NCI-H526 treated with DMSO at 0.1 percent for 48 hours (cell line): ENCODE measurements at regions not wholly inside any gene's neighbourhood (a gene's known extent, or its start where the extent isn't known, plus 50 kb on each side); places are given as distances from the start of the nearest gene placed in this dataset.
"Not testable (repeated sequence)": the region's sequence is repeated elsewhere in the genome, so short reads cannot be mapped to it uniquely, and the experiment has no call there.

Source experiments
- DNase-seq: peaks from one replicate; lab custom pipeline; 2025; lab: John Stamatoyannopoulos, UW

DNA sequence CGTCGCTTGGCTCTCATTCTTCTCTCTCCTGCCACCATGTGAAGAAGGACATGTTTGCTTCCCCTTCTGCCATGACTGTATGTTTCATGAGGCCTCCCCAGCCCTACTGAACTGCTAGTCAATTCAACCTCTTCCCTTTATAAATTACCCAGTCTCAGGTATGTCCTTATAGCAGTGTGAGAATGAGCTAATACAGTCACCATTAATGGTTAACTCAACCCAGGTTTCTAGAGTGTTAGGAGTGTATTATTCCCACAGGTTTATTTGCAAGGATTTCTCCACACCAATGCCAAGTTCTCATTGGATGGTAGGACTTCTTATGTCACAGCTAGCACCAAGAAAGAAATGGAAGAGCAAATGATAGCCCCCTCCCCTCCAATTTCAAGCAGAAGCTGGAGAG is 71.9 kb downstream of the DYNAP start:
- DNase-seq = no peak

DNA sequence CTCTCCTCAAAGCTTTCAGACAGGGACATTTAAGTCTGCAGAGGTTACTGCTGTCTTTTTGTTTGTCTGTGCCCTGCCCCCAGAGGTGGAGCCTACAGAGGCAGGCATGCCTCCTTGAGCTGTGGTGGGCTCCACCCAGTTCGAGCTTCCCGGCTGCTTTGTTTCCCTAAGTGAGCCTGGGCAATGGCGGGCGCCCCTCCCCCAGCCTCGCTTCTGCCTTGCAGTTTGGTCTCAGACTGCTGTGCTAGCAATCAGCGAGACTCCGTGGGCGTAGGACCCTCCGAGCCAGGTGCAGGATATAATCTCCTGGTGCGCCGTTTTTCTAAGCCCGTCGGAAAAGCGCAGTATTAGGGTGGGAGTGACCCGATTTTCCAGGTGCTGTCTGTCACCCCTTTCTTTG is 78.7 kb downstream of the DYNAP start:
- not testable (repeated sequence) for DNase-seq

DNA sequence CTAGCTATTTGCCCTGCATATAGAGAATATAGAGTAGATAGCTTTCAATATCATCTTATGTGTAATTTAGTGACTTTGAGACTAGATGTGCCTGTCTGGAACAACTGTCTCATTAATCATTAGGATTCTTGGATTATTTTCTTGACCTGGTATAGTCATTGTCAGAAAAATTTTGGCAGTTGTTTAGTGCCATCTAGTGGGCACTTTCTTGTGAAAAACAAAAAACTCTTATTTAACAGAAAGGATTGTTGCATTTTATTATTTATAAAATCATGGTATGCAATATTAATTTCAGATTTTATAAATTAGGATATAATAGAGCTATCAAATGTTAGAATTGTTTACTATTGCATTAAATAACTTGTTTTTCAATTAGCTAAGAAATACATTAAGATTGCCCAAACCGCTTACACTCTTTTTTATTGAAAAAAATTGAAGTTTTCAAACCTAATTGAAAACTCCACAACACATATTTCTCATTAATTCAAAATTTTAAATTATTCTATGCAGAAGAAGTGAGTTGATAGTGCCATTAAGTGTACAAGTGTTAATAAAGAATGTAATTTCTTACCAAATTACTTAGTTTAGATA is 80.3 kb downstream of the DYNAP start:
- DNase-seq = no peak

DNA sequence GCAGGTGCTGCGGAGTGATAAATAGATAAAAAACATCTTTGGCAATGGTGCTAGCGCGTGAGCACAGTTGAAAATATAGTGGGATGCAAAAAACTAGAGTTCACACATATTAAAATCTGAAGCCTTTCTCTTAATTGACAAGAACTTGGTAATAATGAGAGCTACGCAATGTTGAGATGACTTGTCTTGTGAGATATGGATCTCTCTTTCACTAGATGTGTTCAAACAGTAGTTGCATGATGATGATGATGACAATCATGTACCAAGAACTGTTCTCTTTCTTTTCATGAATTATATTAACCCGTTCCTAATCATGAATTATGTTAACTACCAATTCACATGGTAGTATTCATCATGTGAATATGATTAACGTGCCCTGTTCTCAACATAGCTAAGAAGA is 81.1 kb downstream of the DYNAP start:
- DNase-seq = no peak

DNA sequence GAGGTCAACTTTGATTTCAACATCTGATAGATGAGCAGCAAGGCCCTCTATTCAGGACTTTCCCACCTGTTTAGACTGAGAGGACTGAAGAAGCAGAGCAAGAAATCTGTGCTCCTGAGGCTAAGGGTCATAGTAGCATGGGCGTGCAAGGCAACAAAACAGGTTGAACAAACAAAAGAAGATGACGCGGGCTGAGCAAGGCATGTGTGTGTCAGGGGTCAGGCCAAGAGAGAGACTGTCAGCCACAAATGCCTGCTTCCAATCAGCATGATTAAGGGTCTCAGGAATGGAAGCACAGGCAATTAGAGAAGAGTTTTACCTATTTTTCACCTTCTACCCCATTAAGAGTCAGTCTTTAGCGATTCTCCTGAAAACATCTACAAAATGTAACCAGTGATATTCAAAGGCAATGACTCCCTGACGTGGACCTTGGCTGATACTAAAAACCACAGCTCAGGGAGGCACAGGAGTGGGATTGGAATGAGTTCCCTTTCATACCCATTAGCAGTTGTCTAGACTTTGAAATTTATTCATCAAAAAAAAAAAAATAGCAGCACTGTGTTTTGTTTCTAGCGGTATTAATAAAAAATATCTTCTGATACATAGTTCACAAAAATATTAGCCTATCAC is 81.9 kb downstream of the DYNAP start:
- no peak for DNase-seq

DNA sequence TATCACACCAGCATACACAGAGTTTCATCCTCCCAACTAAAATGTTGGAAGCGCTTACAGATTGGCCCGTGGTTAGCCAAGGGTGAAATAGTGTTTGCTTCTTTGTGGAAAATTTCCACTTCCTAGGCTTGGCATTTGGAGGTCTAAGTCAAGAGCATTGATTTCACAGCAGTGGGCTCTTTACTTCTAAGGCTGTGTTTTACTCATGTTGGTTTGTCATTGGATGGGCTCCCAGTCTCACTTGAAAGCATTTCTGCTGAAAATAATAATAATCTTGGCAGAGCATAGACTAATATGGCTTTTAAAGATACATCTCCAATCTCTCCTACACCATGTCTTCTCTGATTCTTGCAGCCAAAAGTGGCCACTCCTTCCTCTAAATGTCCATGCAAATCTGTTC is 82.9 kb downstream of the DYNAP start:
- DNase-seq = no peak

DNA sequence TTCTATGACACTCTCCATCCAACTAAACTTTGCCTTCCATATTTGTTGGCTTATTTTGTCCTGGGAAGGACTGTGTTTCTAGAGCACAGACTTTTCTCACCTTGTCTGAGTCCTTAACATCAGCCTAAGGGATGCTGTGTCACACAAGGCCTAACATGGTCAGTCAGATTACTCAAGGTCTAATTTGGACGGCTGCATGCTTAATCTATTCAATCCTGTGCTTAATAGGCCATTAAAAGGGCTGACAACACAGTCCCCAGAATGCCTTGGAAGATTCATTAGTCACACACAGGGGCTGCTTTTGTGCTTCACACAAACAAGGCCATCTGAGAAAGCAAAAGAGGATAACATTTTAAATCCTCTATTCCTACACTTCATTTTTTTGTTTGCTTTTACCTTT is 84.0 kb downstream of the DYNAP start:
- no peak for DNase-seq

DNA sequence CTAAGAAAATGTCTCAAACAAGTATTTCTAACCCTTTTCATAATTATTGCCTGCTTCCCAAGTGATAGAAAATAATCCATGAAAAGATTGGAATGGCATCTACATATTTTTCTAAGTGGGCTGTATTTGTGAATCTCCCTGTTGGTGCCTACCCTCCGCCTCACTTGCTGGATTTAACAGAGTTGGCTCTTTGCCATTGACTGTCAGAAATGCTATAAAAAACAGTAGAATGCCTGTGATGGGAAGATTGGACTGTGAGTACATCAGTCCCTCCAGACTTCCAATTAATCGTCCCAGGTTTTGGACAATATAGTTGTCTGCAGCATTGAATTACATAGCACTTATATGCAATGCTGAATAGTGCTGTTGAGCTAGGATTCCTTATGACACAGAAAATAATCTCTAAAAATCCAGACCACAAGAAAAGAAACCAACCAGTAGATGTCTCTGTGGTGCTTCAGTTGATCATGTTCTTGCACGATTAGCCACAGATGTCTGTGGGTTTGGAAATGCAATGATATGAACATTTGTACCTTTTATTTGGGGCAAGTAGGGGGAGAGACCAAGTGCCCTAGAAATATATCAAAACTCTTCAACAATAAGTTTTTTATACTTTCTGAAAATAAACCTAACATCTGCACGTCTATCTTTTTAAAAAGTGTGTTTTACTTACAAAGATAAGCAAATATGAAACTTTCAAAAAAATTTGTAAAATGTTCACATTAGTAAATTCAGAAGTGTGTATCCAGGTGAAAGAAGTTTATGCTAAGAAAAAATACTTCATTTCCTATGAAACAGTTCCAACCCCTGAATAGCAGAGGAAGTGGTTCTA is 88.5 kb downstream of the DYNAP start:
- peak; percentile 18 for DNase-seq

DNA sequence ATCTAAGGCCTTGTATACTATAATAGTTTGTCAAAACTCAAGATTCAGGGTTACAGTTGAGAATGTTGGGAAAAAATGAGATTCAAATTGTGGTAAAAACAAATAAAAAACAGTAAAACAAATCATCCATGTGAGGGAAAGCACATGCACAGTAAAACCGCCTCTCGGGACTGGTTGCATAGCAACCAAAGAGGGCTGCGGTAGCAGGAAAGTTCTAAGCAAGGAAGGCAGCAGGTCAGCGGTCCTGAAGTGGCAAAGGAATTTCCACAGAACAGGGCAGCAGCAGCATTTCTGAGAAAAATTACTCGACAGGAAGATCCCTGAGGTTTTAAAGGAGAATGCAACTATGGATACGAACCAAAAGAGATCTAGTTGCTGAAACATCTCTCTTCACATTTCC is 93.7 kb downstream of the DYNAP start:
- DNase-seq = no peak

DNA sequence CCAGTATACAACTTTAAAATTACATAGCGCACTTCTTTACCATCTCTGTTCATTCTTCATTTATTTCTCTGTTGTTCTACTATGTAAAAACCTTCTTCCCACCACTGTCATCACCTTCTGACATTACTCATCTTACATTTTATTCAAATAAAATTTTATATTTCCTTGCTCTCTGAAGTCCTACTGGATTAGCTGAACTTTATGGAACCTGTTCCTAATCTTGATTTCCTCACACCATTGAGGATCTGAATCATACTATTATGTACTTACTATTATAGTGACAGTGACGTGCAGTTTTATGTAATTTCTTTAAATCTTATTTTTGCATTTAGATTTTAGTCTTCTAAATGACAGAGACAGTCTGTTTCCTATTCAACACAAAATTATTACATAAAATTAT is 98.3 kb downstream of the DYNAP start:
- no peak for DNase-seq

DNA sequence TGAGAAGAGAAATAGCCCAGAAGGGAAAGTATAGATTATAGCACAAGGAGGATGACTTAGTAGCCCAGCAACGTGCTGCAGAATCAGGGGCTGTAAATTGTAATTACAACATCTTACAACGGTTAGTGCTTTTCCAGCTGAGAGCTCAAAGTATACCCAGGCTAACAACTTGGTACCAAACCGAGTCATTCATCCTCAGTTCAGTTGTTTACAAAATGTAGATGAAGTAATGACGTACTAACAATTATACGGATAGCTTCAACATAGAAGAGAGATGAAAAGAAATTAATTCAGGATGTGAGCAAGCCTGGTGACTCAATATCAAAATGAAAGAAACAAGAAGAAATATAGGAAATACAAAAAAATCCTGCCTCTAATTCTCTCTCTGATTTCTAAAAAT is 99.2 kb downstream of the DYNAP start:
- no peak for DNase-seq

DNA sequence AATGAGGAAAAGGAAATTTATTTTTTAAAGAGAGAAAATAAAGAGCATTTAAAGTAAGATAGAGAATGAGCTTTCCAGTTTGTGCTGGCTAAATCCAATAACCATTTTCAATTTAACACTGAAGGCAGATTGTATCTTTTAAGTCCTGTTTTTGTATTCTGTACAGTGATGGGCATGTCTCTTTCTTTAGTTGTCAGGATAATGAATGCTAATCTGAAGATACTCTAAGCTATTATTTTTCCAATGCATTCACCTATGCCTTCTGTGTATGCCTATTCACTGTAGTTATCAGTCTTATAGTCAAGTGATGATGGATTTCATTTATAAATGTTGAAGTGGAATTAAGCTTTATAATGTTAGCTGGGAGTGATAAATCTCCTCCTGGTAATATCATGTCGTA is 101.4 kb downstream of the DYNAP start:
- DNase-seq = no peak

DNA sequence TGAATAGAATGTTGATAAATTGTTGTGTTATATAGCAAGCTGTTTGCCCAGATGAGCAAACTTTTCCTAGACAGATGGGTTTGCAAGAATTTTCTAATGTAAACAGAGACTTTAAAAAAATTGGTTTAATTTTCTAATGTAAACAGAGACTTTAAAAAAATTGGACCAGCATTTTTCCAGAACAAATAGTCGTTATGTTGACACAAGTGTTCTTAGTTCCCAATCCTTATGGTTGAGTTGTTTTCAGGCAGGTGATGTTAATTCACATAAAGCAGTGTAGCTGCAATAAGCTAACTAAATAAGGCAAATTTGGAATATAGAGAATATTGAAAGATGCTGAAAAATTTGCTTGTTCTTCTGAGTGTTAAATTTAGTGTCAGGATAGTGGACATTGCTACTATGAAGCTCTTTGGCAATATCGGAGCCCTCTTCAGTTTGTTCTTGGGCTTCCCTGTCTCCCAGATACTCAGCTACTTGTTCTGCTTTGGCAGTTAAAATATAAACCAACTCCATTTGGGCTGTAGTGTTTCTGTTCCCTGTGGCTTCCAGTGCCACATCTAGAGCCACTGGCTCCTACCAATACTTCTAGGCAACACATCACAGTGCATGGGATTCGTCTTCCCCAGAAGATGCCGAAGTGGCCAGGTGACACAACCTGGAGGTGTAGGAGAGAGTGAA is 105.7 kb downstream of the DYNAP start:
- DNase-seq = no peak

DNA sequence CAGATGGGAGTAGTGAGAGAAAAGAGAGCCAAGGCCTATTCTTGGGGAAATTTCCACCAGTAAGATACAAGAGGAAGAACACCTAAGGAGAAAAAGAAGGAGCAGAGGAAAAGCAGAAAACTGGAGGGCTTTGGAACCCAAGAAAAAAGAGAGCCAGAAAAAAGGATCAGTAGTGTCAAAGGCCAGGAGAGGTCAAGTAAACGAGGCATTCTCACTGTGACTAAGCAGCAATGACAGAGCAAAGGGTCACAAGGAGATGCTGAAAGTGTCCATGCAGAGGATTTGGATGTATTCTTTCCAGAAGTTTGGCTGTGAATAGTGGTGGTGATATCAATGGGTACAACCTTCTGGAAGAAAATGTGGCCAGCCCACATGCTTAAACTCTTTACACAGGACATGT is 109.5 kb downstream of the DYNAP start:
- no peak for DNase-seq

DNA sequence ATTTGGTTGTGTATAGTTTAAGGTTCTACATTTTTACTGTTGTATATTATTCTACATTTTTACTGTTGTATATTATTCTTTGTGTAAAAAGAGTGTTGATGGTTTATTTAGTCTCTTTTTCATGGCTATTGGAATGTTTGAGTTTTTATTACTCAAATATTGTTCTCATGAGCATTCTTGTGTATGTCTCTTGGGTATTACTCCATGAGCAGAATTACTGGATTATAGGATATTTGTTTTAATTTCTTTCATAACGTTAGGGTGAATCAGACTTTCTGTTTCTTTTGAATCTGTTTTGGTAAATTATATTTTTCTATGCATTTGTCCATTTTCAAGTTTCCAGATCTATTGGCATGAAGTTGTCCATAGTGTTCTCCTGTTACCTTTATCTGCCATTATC is 111.6 kb downstream of the DYNAP start:
- DNase-seq = no peak

DNA sequence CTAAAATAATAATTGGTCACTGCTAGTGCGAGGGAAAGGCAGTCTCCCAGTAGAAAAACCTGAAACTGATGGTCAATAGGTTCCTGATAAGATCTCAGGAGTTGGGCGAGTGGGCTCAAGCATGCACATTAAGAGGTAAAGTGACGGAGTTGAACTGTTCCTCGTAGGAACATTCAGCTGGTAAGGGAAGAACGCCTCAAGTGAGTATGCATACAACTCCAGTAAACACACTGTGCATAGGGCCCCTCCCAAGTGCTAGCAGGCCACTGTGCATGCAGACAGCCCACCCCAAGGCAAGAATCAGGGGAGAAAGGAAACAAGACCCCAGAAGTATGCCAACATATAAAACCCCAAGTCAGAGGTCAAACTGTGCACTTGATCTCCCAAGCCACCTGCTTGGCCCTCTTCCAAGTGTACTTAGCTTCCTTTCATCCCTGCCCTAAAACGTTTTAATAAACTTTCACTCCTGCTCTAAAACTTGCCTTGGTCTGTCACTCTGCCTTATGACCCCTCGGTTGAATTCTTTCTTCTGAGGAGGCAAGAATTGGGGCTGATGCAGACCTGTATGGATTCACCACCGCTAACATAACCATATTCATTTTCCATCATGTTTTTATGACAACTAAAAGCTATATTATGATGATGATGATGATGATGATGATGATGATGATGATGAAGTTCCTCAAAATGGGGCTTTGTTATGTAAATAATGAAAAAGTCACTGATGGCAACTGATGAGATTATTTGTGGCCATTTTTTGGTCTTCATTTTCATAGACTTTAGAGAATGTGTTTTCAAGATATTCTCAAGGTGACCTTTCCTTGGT is 118.0 kb upstream of the RAB27B start:
- DNase-seq = no peak

DNA sequence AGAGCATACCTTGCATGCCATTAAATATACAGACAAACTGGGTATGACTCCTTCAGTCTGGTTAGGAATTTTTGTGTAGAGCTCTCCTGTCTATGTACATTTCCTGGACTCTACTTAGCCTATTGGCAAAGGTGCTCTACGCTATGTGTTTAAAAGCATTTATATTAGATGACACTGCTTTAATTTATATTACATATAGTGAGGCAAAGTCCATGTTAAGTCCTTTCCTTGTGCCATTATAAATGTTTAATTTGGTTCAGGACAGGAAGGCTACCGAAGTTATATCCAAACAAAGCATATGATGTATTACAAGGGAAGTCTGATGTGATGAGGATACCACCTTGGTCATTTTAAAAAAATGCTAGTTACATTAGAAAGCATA is 117.4 kb upstream of the RAB27B start:
- DNase-seq = no peak

DNA sequence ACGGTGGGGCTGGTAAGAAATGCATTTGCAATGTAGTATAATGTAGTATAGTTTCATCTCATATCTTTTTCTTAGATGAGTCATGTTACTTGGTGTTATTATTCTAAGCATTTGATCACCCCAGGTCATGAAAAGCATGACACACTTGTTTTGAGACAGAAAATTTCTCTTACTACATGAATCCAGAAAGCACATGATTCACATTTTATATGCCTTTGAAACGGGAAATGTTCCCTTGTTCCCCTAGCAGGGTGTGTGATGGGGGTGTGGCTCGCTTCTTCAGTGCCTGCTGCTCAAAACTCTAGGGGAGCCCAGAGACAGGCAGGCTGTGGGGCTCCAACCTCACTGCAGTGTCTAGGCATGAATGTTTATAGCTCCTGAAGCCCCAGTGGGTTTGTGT is 116.0 kb upstream of the RAB27B start:
- DNase-seq = no peak

DNA sequence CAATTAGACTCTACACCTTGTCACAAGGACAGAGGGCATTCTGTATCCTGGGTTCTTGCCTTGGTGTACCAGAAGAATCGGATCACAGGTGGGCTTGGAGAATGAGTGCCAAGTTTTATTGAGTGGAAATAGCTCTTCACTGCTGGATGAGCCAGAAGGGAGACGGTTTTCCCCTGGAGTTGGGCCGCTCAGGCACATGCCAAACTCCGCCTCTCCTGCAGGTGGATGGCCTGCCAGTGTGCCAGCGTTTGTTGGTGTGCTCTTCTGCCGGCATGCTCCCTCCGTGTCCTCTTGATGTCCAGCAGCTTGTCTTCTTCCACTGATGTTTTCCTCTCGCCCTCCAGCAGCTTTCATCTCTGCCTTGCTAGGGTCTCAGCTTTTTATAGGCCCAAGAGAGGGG is 115.5 kb upstream of the RAB27B start:
- no peak for DNase-seq

DNA sequence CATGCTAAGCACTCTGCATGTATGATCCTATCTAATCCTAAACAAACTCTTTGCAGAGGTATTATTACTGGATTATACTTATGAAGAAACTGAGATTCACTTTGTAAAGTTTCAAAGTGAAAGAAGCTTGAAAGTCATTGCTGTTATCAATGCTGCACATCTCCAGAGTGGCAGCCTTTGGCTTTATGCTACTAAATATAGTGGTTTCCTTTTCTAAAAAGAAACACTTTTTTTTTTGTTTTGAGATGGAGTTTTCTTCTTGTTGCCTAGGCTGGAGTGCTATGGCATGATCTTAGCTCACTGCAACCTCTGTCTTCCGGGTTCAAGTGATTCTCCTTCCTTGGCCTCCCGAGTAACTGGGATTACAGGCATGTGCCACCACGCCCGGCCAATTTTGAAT is 114.9 kb upstream of the RAB27B start:
- DNase-seq = no peak

DNA sequence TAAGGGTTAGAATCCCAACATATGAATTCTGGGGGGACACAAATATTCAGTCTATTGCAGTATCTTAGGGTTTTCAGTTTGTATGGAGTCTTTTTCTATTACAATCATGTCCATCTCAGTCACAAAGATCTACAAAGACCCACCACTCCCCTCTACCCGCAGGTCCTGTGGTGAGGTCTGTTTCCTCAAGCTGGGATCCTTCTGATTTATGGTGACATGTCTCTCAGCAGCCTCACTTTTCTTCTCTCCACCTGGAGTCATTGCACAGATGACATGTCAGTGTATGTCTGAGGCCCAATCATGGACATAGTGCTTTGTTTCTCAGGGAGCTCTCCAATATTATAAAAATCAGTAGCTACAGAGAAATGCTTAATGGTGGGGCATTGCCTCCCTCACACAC is 113.4 kb upstream of the RAB27B start:
- DNase-seq = no peak

DNA sequence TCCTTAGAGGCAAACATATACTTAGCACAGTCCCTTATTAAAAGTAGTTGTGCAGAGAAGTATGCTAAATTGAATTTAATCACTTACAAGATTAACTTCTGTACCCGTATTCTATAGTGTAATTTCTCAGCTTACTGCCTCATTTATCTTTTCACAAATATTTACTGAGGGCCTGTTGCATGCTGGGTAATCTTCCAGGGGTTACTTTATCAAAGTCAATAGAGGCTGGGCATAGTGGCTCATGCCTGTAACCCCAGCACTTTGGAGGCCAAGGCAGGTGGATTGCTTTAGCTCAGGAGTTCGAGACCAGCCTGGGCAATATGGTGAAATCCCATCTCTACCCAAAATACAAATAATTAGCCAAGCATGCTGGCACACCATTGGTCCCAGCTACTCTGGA is 111.7 kb upstream of the RAB27B start:
- DNase-seq = no peak
